B cell (primary cell): ENCODE measurements at regions not wholly inside any gene's neighbourhood (a gene's known extent, or its start where the extent isn't known, plus 50 kb on each side); places are given as distances from the start of the nearest gene placed in this dataset.
"Not testable (repeated sequence)": the region's sequence is repeated elsewhere in the genome, so short reads cannot be mapped to it uniquely, and the experiment has no call there.

Experiments used
- EZH2 ChIP-seq: IDR thresholded peaks from 2 replicates; pipeline ENCODE4 v1.6.1; 2012; ENCODE audit warnings: borderline replicate concordance, low read depth, mild to moderate bottlenecking, moderate library complexity, low read length; ENCODE audit not compliant: insufficient read depth, poor library complexity, severe bottlenecking
- TF ChIP-seq, protein P1 (sequence below): fragments of 200-600 bp; IDR thresholded peaks from one replicate; pipeline ENCODE4 v1.8.0; 2022; ENCODE audit warnings: antibody characterized with exemption, mild to moderate bottlenecking

DNA sequence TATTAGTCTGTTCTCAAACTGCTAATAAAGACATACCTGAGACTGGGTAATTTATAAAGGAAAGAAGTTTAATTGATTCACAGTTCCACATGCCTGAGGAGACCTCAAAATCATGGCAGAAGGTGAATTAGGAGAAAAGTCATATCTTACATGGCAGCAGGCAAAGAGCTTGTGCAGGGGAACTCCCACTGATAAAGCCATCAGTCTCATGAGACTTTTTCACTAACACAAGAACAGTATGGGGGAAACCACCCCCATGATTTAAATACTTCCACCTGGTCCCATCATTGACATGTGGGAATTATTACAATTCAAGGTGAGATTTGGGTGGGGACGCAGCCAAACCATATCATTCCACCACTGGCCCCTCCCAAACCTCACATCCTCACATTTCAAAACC lies 166.8 kb downstream of the TENT5A start:
- TF ChIP-seq, protein P1, sequence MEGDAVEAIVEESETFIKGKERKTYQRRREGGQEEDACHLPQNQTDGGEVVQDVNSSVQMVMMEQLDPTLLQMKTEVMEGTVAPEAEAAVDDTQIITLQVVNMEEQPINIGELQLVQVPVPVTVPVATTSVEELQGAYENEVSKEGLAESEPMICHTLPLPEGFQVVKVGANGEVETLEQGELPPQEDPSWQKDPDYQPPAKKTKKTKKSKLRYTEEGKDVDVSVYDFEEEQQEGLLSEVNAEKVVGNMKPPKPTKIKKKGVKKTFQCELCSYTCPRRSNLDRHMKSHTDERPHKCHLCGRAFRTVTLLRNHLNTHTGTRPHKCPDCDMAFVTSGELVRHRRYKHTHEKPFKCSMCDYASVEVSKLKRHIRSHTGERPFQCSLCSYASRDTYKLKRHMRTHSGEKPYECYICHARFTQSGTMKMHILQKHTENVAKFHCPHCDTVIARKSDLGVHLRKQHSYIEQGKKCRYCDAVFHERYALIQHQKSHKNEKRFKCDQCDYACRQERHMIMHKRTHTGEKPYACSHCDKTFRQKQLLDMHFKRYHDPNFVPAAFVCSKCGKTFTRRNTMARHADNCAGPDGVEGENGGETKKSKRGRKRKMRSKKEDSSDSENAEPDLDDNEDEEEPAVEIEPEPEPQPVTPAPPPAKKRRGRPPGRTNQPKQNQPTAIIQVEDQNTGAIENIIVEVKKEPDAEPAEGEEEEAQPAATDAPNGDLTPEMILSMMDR = not testable (repeated sequence)
- TF ChIP-seq EZH2 = not testable (repeated sequence)
